ENCODE measurements at regions not wholly inside any gene's neighbourhood (a gene's known extent, or its start where the extent isn't known, plus 50 kb on each side); places are given as distances from the start of the nearest gene placed in this dataset.

- TF ChIP-seq HMGXB4 (CRISPR knock-in tag; IDR thresholded peaks at IDR 0.05; ENCODE audit: borderline replicate concordance) (no peak), ESRRA (IDR thresholded peaks at IDR 0.05; ENCODE audit: borderline replicate concordance, low read length) (no peak), POLR2A (IDR thresholded peaks at IDR 0.05; ENCODE audit: low read length) (no peak), SREBF2 (IDR thresholded peaks at IDR 0.05) (no peak), CBX8 (IDR thresholded peaks at IDR 0.05) (no peak), MAZ (IDR thresholded peaks at IDR 0.05; ENCODE audit: borderline replicate concordance, low read depth, low read length) (no peak), EP300 (IDR thresholded peaks at IDR 0.05) (no peak)
- TF ChIP-seq, protein P1, sequence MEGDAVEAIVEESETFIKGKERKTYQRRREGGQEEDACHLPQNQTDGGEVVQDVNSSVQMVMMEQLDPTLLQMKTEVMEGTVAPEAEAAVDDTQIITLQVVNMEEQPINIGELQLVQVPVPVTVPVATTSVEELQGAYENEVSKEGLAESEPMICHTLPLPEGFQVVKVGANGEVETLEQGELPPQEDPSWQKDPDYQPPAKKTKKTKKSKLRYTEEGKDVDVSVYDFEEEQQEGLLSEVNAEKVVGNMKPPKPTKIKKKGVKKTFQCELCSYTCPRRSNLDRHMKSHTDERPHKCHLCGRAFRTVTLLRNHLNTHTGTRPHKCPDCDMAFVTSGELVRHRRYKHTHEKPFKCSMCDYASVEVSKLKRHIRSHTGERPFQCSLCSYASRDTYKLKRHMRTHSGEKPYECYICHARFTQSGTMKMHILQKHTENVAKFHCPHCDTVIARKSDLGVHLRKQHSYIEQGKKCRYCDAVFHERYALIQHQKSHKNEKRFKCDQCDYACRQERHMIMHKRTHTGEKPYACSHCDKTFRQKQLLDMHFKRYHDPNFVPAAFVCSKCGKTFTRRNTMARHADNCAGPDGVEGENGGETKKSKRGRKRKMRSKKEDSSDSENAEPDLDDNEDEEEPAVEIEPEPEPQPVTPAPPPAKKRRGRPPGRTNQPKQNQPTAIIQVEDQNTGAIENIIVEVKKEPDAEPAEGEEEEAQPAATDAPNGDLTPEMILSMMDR (IDR thresholded peaks at IDR 0.05): no peak
- TF ChIP-seq, protein P2, sequence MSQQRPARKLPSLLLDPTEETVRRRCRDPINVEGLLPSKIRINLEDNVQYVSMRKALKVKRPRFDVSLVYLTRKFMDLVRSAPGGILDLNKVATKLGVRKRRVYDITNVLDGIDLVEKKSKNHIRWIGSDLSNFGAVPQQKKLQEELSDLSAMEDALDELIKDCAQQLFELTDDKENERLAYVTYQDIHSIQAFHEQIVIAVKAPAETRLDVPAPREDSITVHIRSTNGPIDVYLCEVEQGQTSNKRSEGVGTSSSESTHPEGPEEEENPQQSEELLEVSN (IDR thresholded peaks at IDR 0.05; ENCODE audit: borderline replicate concordance, low read depth): no peak
- TF ChIP-seq, protein P3, sequence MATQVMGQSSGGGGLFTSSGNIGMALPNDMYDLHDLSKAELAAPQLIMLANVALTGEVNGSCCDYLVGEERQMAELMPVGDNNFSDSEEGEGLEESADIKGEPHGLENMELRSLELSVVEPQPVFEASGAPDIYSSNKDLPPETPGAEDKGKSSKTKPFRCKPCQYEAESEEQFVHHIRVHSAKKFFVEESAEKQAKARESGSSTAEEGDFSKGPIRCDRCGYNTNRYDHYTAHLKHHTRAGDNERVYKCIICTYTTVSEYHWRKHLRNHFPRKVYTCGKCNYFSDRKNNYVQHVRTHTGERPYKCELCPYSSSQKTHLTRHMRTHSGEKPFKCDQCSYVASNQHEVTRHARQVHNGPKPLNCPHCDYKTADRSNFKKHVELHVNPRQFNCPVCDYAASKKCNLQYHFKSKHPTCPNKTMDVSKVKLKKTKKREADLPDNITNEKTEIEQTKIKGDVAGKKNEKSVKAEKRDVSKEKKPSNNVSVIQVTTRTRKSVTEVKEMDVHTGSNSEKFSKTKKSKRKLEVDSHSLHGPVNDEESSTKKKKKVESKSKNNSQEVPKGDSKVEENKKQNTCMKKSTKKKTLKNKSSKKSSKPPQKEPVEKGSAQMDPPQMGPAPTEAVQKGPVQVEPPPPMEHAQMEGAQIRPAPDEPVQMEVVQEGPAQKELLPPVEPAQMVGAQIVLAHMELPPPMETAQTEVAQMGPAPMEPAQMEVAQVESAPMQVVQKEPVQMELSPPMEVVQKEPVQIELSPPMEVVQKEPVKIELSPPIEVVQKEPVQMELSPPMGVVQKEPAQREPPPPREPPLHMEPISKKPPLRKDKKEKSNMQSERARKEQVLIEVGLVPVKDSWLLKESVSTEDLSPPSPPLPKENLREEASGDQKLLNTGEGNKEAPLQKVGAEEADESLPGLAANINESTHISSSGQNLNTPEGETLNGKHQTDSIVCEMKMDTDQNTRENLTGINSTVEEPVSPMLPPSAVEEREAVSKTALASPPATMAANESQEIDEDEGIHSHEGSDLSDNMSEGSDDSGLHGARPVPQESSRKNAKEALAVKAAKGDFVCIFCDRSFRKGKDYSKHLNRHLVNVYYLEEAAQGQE (IDR thresholded peaks at IDR 0.05): no peak
These were observed 195.2 kb downstream of the S1PR1 start for GRCh38 chr1:101431956-101432510.

All from A549 (cell line).